Hematopoietic multipotent progenitor cell treated with erythropoietin and hydrocortisone succinate and interleukin-3 and kit ligand, for 6 days (in vitro differentiated cells): ENCODE measurements at regions not wholly inside any gene's neighbourhood (a gene's known extent, or its start where the extent isn't known, plus 50 kb on each side); places are given as distances from the start of the nearest gene placed in this dataset.

Experiments
- DNase-seq: peaks from one replicate; pipeline ENCODE4 v3.0.0-alpha.2; 2015

DNA sequence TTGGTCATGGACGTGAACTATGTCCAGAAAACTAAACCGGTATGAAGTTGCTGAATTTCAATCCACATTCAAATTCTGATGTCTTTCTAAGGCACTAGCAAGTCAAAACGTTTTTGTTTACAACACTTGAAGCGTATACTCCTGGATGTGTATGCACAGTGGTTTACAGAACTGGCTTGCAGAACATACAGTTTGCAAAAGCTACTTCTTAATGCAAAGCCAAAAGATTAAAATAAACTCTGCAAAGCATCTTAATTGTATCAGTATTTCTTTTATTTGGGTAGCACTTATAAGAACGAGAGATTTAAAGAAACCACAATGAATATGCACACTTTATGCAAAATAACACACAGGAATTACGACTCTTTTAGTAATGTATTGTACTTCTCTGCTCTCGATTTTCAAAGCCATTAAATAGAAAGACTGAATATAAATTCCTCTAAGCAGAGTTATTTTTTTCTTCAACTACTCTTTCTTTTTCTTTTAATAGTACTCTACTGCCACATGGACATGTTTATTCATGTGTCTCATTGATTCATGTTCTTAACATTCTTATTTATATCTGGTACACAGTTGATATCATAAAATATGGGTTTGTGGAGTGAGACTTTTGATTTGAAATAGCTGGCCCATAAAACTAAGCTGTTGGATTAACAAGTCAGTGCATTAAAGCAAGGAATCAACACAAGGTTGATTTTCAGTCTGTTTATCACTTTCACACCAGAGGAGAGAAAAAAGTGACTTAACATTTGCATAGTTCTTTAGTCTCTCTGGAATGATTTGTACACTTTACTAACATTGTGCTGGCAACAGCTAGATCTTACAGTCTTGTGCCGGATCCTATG is 189.4 kb upstream of the STEAP4 start:
- no peak for DNase-seq

GRCh38 chr7:88492153-88492552 is 185.5 kb upstream of the STEAP4 start:
- no peak for DNase-seq

DNA sequence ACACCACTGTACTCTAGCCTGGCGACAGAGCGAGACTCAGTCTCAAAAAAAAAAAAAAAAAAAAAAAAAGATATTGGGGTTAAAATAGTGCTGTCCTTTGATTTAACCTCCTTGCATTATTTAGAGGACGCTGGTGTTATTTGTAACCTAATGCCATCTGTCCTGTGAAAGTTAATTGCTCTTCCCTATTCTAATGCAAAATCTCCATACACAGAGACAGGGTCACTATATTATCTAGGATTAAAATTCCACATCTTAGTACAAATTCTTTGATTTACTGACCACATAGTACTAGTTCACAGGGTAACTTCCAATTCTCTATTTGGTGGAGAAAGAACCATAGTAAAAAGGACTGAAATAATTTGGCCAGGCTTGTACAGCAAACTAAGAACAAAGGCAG is 184.2 kb upstream of the STEAP4 start:
- DNase-seq = no peak

- no peak for DNase-seq
Observed at GRCh38 chr7:88490161-88490560, 183.5 kb upstream of the STEAP4 start.

- no peak for DNase-seq
Observed at GRCh38 chr7:88485821-88486220, 179.1 kb upstream of the STEAP4 start.

DNA sequence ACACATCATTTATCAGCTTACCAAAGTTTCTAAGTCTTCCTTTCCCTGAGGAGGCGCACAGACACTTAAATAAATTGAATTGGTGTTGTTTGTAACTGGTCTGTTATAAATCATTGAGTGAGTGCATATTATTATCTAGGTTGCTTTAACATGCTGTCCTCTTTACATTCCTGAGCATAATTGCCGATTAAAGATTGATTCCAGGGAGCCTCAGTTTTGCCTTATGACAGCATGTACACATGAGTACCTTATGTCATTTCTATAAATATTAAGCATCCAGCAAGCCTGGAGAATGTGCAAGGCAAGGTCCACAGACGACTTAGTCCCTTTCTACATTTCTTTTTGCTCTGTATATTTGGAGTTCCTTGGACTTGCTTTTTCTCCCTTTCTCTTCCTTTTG is 177.9 kb upstream of the STEAP4 start:
- DNase-seq = no peak

- DNase-seq = no peak
Observed at GRCh38 chr7:88480896-88481295, 174.2 kb upstream of the STEAP4 start.

GRCh38 chr7:88480271-88480670 is 173.6 kb upstream of the STEAP4 start:
- no peak for DNase-seq

GRCh38 chr7:88477976-88478375 is 171.3 kb upstream of the STEAP4 start:
- no peak for DNase-seq

- no peak for DNase-seq
Observed at GRCh38 chr7:88465600-88465999, 158.9 kb upstream of the STEAP4 start.

- DNase-seq = no peak
Observed at GRCh38 chr7:88462799-88463198, 156.1 kb upstream of the STEAP4 start.

DNA sequence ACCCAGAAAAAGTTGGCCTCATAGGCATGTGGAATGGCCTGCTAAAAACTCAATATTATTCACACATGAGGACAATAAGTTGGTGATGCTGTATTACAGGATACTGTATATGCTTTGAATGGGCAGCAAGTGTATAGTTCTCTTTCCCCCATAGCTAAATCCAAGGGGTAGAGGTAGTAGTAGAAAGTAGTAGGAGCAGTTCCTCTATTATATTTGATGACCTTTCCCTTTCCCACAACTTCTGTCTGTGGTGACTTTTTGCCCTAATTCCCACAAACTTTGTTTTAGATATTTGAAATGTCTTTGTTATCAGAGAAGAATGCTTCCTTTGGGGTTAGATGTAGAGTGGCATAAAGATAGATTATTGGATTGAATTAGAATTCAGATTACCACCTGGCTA is 154.0 kb upstream of the STEAP4 start:
- no peak for DNase-seq

DNA sequence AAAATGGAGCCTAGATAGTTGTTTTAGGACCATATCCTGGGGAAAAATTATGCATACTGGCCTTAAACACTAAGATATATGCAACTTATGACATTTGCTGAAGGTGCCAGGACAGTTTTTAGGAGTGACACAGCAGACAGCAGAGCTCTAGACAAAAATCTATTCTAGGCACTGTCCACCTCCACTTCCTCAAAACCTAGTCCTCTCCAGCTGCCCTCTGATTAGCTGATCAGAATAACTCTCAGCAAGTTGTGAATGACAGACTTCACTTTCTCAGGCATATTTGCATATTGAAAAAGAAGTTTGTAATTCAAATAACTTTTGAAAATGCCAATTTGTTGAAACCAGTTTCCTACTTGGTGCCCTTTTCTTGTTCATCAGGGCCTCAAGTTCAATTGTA is 152.3 kb upstream of the STEAP4 start:
- DNase-seq = no peak

- DNase-seq = no peak
Observed at GRCh38 chr7:88458279-88458678, 151.6 kb upstream of the STEAP4 start.

GRCh38 chr7:88457320-88457719 is 150.6 kb upstream of the STEAP4 start:
- DNase-seq = no peak

- DNase-seq = no peak
Observed at GRCh38 chr7:88456490-88456889, 149.8 kb upstream of the STEAP4 start.

DNA sequence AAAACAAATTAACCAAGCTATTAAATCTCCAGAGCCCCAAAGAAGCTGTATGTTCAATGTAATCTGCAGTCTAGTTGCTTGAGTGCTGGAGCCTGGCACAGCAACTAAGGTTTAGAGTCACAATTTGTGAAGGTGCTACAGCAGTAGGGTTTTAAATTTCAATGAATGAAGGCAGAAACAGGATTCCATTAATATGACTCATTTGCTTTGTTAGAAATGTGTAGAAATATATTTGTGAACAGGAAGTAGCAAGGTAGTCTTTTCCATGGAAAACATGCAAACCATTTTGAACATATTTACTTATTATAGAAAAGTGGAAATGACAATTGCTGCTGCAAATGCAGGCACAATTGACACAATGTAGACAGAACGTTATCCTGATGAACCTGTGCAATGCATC is 149.0 kb upstream of the STEAP4 start:
- no peak for DNase-seq

- no peak for DNase-seq
Observed at GRCh38 chr7:88452646-88453045, 146.0 kb upstream of the STEAP4 start.

- no peak for DNase-seq
Observed at GRCh38 chr7:88450874-88451273, 144.2 kb upstream of the STEAP4 start.

DNA sequence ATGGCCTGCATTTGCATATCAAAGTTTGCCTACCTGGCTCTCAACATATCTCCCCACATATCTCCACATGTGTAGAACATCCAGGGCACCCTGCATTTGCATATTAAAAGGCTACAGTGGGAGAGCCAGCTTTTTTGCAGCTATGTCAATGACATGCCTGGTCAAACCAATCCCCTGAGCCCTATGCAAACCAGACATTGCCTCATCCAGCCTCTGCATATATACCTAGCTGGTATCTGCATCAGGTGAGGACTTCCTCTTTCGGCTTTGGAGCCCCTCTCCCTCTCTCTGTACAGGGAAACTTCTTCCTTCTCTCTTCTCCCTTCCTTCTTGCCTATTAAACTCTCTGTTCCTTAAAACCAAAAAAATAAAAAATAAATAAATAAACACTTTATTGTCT is 142.7 kb upstream of the STEAP4 start:
- DNase-seq = no peak

DNA sequence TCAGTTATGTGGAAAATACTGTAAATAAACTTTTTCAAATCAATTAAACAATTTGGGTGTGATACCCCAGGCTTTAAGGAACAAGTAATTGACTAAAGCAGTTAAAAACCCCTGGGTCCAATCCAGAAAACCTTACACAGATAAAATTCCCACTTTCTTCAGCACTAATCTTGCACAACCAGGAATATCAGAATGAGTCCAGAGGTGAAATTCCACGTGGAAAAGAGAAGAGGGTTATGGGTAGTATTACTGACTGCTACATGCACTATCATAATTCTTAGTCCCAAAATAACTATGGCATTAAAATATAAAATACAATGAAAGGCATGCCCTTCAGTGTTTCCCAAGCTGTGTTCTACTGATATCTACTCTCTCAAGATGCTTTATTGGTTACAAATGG is 135.7 kb upstream of the STEAP4 start:
- no peak for DNase-seq

DNA sequence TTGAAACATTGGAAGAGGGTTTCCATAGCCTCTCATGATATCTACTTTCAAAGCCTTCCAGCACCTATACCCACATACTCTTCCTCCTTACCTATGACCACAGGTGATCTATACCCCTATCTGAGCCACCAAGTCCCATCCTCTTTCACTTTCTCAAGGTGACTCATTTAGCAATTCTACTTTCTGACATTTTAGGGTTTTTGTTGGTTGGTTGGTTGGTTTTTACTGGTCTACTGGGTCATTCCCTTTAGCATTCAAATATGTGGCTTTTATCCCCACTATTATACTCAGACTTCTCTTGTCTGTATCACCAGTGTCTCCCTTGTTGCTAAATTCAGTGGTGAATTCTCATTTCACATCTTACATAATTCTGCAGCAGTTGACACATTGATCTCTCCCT is 130.4 kb upstream of the STEAP4 start:
- DNase-seq = no peak

- DNase-seq = no peak
Observed at GRCh38 chr7:88432301-88432700, 125.6 kb upstream of the STEAP4 start.

DNA sequence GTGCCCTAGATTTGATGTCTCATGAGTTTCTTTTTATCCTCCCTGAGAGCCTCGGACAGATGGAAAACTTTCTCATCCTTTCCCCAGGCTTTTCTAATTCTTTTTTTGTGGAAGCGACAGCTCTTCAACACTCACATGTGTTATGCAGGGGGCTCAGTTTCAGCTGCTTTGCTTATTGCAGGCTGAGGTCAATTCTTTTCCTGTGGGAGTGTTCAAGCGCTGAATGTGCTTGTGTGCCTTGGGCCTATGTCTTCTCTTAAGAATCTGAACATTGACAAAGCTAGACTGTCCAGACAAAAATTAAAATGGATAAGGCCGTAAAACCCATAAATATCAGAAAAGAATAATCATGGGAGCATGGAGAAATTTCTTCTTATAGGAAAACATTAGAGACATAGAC is 125.2 kb upstream of the STEAP4 start:
- DNase-seq = no peak

GRCh38 chr7:88429382-88429781 is 122.7 kb upstream of the STEAP4 start:
- peak; percentile 1 for DNase-seq
